Panc1 (cell line): ENCODE measurements at regions not wholly inside any gene's neighbourhood (a gene's known extent, or its start where the extent isn't known, plus 50 kb on each side); places are given as distances from the start of the nearest gene placed in this dataset.

ENCODE experiments used
- ATAC-seq: fragments of 200-7000 bp; cut with Tn5 transposase; 2 replicates; pipeline ENCODE4 v1.9.1; 2020; ENCODE audit warnings: mild to moderate bottlenecking, moderate library complexity
- BruUV-seq: library from RNA; stranded (reverse); fragments of 400-500 nt; replicated peaks from 2 replicates; lab custom pipeline; 2021; lab: Mats Ljungman, UMichigan
- CTCF ChIA-PET: fragments of 300-600 bp; sonication (Branson Sonifier 250); formaldehyde crosslinking; loops from one replicate; lab custom pipeline; 2022; ENCODE audit warnings: antibody characterized with exemption; lab: Charles Lee
- POLR2A ChIA-PET: fragments of 300-600 bp; sonication (Branson Sonifier 250); formaldehyde crosslinking; loops from one replicate; lab custom pipeline; 2022; ENCODE audit warnings: antibody characterized with exemption; lab: Charles Lee
- DNase-seq: peaks from one replicate; pipeline ENCODE4 v3.0.0-alpha.2; 2010; ENCODE audit warnings: low read depth, low spot score
- H3K27ac ChIP-seq: 2 replicates; pipeline ENCODE4 v1.5.1; 2011; ENCODE audit warnings: mild to moderate bottlenecking, low read length, inconsistent platforms
- H3K27me3 ChIP-seq: fragments of 200-500 bp; sonication (Bioruptor generic); 2 replicates; pipeline ENCODE4 v1.6.0; 2014; ENCODE audit warnings: low read length, inconsistent platforms; ENCODE audit not compliant: control insufficient read depth, insufficient read depth
- H3K36me3 ChIP-seq: fragments of 200-500 bp; sonication (Bioruptor generic); 2 replicates; pipeline ENCODE4 v1.5.1; 2014; ENCODE audit warnings: inconsistent platforms, mild to moderate bottlenecking, low read length, moderate library complexity; ENCODE audit not compliant: control insufficient read depth, insufficient read depth
- H3K4me1 ChIP-seq: 2 replicates; pipeline ENCODE4 v1.5.1; 2011; ENCODE audit warnings: inconsistent platforms, mild to moderate bottlenecking, low read length, moderate library complexity; ENCODE audit not compliant: control insufficient read depth, insufficient read depth
- H3K4me3 ChIP-seq, 2 experiments: 2 replicates each; pipeline ENCODE4 v1.5.1; 2011 to 2012; ENCODE audit warnings: low read depth in 2 of 2, low read length in 2 of 2, mild to moderate bottlenecking in 2 of 2, inconsistent platforms in 1 of 2, moderate library complexity in 1 of 2
- H3K9me3 ChIP-seq: fragments of 200-500 bp; sonication (Bioruptor generic); 2 replicates; pipeline ENCODE4 v1.5.1; 2014; ENCODE audit warnings: low read depth, mild to moderate bottlenecking, inconsistent platforms, low read length, moderate library complexity; ENCODE audit not compliant: control insufficient read depth, insufficient read depth
- CTCF ChIP-seq: fragments of 450-650 bp; IDR thresholded peaks from 2 replicates; pipeline ENCODE4 v1.5.1; 2017; ENCODE audit warnings: mild to moderate bottlenecking
- POLR2AphosphoS5 ChIP-seq: IDR thresholded peaks from 2 replicates; pipeline ENCODE4 v1.6.1; 2012; ENCODE audit warnings: mild to moderate bottlenecking, low read depth, low read length, moderate library complexity
- REST ChIP-seq, 2 experiments: IDR thresholded peaks; 2 replicates each; pipeline ENCODE4 v1.6.1; 2011 to 2012; ENCODE audit warnings: low read depth in 2 of 2, control low read depth in 1 of 2, low read length in 1 of 2, mild to moderate bottlenecking in 1 of 2, moderate library complexity in 1 of 2; ENCODE audit not compliant: insufficient read depth in 1 of 2
- SIN3A ChIP-seq: IDR thresholded peaks from 2 replicates; pipeline ENCODE4 v1.6.1; 2012; ENCODE audit warnings: low read depth, mild to moderate bottlenecking, low read length, moderate library complexity, borderline replicate concordance; ENCODE audit not compliant: insufficient read depth
- TCF7L2 ChIP-seq: IDR thresholded peaks from 2 replicates; pipeline ENCODE4 v1.6.1; 2011; ENCODE audit warnings: mild to moderate bottlenecking, low read depth, low read length, inconsistent platforms
- in situ Hi-C: cut with HindIII; loops from 2 replicates; pipeline ENCODE4 v1.10.0; 2016; ENCODE audit warnings: low sequenced_read_pairs, low pct_unique_long_range_greater_than_20kb
- intact Hi-C: fragments of 100-400 bp; cut with micrococcal nuclease; formaldehyde crosslinking; loops from one replicate; pipeline ENCODE4 v1.10.0; 2022; ENCODE audit not compliant: unreplicated experiment

GRCh38 chr9:107842530-107842929, 353.0 kb upstream of the KLF4 start:
- Histone ChIP-seq H3K27ac (no peak overlapping the region), H3K4me1 (no peaks in the 10 kb centered on the region), H3K4me3 (no peak overlapping the region), H3K9me3 (no peaks in the 10 kb centered on the region), H3K27me3 (no peaks in the 10 kb centered on the region), H3K36me3 (no peaks in the 10 kb centered on the region)
- POLR2A ChIA-PET, result no interaction called here
- BruUV-seq, result no TSS peak
- CTCF ChIA-PET, result no interaction called here
- TF ChIP-seq REST (IDR thresholded peaks at IDR 0.05; ENCODE audit: insufficient read depth in 1 of 2, low read depth in 2 of 2, low read length in 1 of 2), result no peak
- DNase-seq, result no peak
- intact Hi-C loops (no loop called here), in situ Hi-C loops (no loop called here)
- no peak for ATAC-seq

- Histone ChIP-seq H3K27ac (no peak overlapping the region), H3K9me3 (no peaks in the 10 kb centered on the region), H3K4me1 (no peaks in the 10 kb centered on the region), H3K4me3 (no peak overlapping the region), H3K36me3 (no peaks in the 10 kb centered on the region), H3K27me3 (no peaks in the 10 kb centered on the region)
- DNase-seq (no peak), ATAC-seq (no peak)
- no peak for TF ChIP-seq CTCF
- TF ChIP-seq TCF7L2, result no peak
- in situ Hi-C loops, result no loop called here
- no TSS peak for BruUV-seq
- ChIA-PET CTCF (no interaction called here), POLR2A (no interaction called here)
- intact Hi-C loops, result no loop called here
Observed at GRCh38 chr9:107841076-107841475, 351.5 kb upstream of the KLF4 start.

GRCh38 chr9:107839371-107839770, 349.8 kb upstream of the KLF4 start:
- in situ Hi-C loops, result no loop called here
- intact Hi-C loops, result no loop called here
- Histone ChIP-seq H3K4me1 (no peaks in the 10 kb centered on the region), H3K27me3 (no peaks in the 10 kb centered on the region), H3K4me3 (no peak overlapping the region), H3K9me3 (no peaks in the 10 kb centered on the region), H3K27ac (no peak overlapping the region), H3K36me3 (no peaks in the 10 kb centered on the region)
- ATAC-seq, result no peak
- no peak for TF ChIP-seq REST (IDR thresholded peaks at IDR 0.05; ENCODE audit: insufficient read depth in 1 of 2, low read depth in 2 of 2, low read length in 1 of 2)
- TF ChIP-seq POLR2AphosphoS5, result no peak
- no peak for TF ChIP-seq SIN3A
- TF ChIP-seq CTCF, result no peak
- TF ChIP-seq TCF7L2, result no peak
- no peak for DNase-seq
- BruUV-seq, result no TSS peak
- CTCF ChIA-PET, result no interaction called here
- POLR2A ChIA-PET, result no interaction called here
